Nephron (organoid): ENCODE measurements at regions not wholly inside any gene's neighbourhood (a gene's known extent, or its start where the extent isn't known, plus 50 kb on each side); places are given as distances from the start of the nearest gene placed in this dataset.

ENCODE experiments used
- H3K27ac Mint-ChIP-seq, 3 experiments: 2 replicates each; pipeline ENCODE4 v1.8.0; 2020; ENCODE audit warnings: mixed read lengths in 3 of 3, mild to moderate bottlenecking in 2 of 3, moderate library complexity in 1 of 3
- H3K27me3 Mint-ChIP-seq: 2 replicates; pipeline ENCODE4 v1.8.0; 2021; ENCODE audit warnings: low read depth, mild to moderate bottlenecking, moderate library complexity, mixed read lengths
- H3K36me3 Mint-ChIP-seq: 2 replicates; pipeline ENCODE4 v1.8.0; 2020; ENCODE audit warnings: low read depth, mixed read lengths
- H3K4me1 Mint-ChIP-seq: 2 replicates; pipeline ENCODE4 v1.8.0; 2020; ENCODE audit warnings: mixed read lengths
- H3K4me3 Mint-ChIP-seq, 3 experiments: 2 replicates each; pipeline ENCODE4 v1.8.0; 2020; ENCODE audit warnings: mild to moderate bottlenecking in 3 of 3, mixed read lengths in 3 of 3, moderate library complexity in 2 of 3
- H3K9me3 Mint-ChIP-seq: 2 replicates; pipeline ENCODE4 v1.8.0; 2020; ENCODE audit warnings: mixed read lengths
- CTCF ChIP-seq, 3 experiments: fragments of 200-600 bp; sonication (generic); IDR thresholded peaks; one replicate each; pipeline ENCODE4 v1.5.0; 2021; ENCODE audit warnings: antibody characterized with exemption in 3 of 3; ENCODE audit not compliant: unreplicated experiment in 3 of 3

- peaks cover 3% of the 10 kb centered on the region for H3K9me3 Mint-ChIP-seq
- H3K27me3 Mint-ChIP-seq, result no peaks in the 10 kb centered on the region
- no peaks in the 10 kb centered on the region for H3K4me1 Mint-ChIP-seq
- H3K27ac Mint-ChIP-seq, result no peak overlapping the region
- no peak for TF ChIP-seq CTCF (IDR thresholded peaks at IDR 0.05; ENCODE audit: unreplicated experiment in 3 of 3)
- H3K36me3 Mint-ChIP-seq, result no peaks in the 10 kb centered on the region
- no peak overlapping the region for H3K4me3 Mint-ChIP-seq
These were observed 857.7 kb downstream of the GALR1 start for GRCh38 chr18:78107363-78107762.

DNA sequence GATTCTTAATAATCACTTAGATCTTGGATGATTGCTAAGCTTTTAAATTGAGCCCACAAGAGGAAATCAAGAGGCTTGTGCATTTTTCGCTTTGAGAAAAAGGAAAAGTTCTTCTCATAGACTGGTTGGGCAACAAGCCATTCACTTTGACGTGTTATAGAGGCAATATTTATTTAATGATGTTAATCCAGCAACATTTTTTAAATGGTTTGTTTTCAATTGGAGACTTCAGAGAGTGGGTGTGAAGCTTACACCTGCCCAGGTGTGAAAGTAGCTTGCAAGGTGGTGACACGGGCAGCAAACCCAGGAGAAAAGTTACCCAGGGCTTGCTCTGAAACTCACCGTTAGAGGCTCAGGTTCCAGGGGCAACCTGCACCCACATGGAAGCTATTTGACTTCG, 858.9 kb downstream of the GALR1 start:
- H3K4me1 Mint-ChIP-seq, result no peaks in the 10 kb centered on the region
- no peak overlapping the region for H3K27ac Mint-ChIP-seq
- no peaks in the 10 kb centered on the region for H3K36me3 Mint-ChIP-seq
- no peaks in the 10 kb centered on the region for H3K27me3 Mint-ChIP-seq
- no peak overlapping the region for H3K4me3 Mint-ChIP-seq
- no peak for TF ChIP-seq CTCF (IDR thresholded peaks at IDR 0.05; ENCODE audit: unreplicated experiment in 3 of 3)
- no peaks in the 10 kb centered on the region for H3K9me3 Mint-ChIP-seq

GRCh38 chr18:78113136-78113939, 863.7 kb downstream of the GALR1 start:
- no peak for TF ChIP-seq CTCF (IDR thresholded peaks at IDR 0.05; ENCODE audit: unreplicated experiment in 3 of 3)

DNA sequence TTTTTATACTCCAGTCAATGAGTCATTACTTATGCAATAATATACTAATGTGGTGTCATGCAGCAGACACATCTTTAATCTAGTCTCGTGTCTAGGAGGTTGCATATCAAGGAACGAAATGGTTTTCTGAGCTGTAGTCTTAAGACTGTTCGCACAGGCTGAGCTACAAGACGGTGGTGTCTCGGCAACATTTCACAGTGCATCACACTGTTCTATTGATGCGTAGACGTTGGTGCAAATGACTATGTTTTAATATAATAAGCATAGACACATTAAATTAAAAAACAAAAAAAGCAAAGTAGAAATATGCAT, 864.2 kb downstream of the GALR1 start:
- TF ChIP-seq CTCF (IDR thresholded peaks at IDR 0.05; ENCODE audit: unreplicated experiment in 3 of 3), result no peak
- Mint-ChIP-seq H3K9me3 (peaks cover 6% of the 10 kb centered on the region), H3K27me3 (no peaks in the 10 kb centered on the region), H3K4me1 (no peaks in the 10 kb centered on the region), H3K36me3 (no peaks in the 10 kb centered on the region), H3K27ac (no peak overlapping the region), H3K4me3 (no peak overlapping the region)

More at GRCh38 chr18:78113136-78113939, 863.7 kb downstream of the GALR1 start:
- Mint-ChIP-seq H3K4me1 (no peaks in the 10 kb centered on the region), H3K27me3 (no peaks in the 10 kb centered on the region), H3K27ac (no peak overlapping the region), H3K4me3 (no peak overlapping the region), H3K9me3 (peaks cover 3% of the 10 kb centered on the region), H3K36me3 (no peaks in the 10 kb centered on the region)

DNA sequence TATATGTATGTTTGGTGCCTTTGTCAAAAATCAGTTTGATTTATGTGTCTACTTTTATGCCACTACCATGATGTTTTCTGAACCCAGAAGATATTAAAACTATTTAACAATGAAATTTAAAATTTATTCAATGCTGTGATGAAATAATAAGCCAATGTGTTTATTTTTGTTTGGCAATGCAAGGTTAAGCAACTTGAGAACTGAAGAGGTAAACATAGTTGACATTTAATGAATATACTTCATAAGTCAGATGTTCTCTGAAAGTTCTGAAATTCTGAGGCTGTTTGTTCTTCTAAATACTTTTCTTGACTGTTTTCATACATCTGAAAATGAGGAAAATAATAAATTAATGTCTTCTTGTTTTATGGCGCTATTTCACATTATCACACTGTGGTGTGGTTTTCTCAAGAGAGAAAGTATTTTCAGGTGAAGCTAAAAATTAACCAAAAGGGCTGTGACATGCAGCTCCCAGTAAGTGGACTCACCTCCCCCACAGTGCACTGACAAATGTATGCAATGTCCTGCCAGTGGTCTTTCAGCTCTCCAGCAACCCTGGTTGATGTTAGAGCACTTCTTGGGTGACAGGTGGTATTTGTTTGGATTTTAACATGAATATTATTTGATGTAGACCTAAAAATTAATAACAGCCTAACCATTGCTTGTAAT, 863.6 kb upstream of the SALL3 start:
- no peaks in the 10 kb centered on the region for H3K4me1 Mint-ChIP-seq
- TF ChIP-seq CTCF (IDR thresholded peaks at IDR 0.05; ENCODE audit: unreplicated experiment in 3 of 3), result no peak
- no peak overlapping the region for H3K4me3 Mint-ChIP-seq
- peaks cover 13% of the 10 kb centered on the region for H3K9me3 Mint-ChIP-seq
- no peak overlapping the region for H3K27ac Mint-ChIP-seq
- no peaks in the 10 kb centered on the region for H3K36me3 Mint-ChIP-seq
- H3K27me3 Mint-ChIP-seq, result no peaks in the 10 kb centered on the region
